HG03025 (cell line): ENCODE measurements at regions not wholly inside any gene's neighbourhood (a gene's known extent, or its start where the extent isn't known, plus 50 kb on each side); places are given as distances from the start of the nearest gene placed in this dataset.
"Not testable (repeated sequence)": the region's sequence is repeated elsewhere in the genome, so short reads cannot be mapped to it uniquely, and the experiment has no call there.

Experiments used
- ATAC-seq: cut with Tn5 transposase; IDR thresholded peaks from one replicate; pipeline ENCODE4 v1.9.1; 2021; ENCODE audit warnings: mild to moderate bottlenecking, moderate library complexity; ENCODE audit not compliant: unreplicated experiment, low FRiP score

DNA sequence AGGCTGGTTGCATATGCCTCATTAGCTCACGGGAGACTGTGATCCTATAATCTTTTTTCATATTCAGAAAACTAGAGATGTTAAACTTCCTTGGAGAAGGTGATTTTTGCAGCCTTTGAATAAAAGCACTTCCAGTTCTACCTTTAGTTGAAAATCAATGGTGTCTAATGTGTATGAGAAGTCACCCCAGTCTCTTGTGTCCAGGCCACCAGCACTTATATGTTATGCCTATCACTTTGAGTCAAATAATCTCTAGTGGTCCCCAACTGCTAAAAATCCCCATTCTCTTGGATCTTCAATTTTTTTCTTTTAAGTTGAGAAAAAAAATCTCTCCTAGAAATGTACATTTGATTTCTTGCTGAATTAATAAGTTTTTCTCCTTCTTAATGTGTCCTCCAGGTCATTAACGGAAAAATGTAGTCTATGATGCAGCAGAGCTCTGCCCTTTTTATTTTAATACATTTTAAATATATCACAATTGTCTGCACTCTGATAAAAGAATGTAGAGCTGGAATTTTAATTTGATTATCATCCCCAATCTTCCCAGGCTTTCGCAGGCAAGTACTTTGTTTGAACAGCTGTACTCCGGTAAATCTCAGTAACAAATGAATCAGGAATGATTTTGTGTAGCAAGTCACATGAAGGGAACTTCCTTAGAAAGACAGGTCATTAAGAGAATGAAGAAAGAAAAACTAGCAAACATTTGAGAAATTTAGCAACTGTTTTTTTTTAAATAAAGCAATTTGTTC is 147.0 kb downstream of the SOX4 start:
- no peak for ATAC-seq

DNA sequence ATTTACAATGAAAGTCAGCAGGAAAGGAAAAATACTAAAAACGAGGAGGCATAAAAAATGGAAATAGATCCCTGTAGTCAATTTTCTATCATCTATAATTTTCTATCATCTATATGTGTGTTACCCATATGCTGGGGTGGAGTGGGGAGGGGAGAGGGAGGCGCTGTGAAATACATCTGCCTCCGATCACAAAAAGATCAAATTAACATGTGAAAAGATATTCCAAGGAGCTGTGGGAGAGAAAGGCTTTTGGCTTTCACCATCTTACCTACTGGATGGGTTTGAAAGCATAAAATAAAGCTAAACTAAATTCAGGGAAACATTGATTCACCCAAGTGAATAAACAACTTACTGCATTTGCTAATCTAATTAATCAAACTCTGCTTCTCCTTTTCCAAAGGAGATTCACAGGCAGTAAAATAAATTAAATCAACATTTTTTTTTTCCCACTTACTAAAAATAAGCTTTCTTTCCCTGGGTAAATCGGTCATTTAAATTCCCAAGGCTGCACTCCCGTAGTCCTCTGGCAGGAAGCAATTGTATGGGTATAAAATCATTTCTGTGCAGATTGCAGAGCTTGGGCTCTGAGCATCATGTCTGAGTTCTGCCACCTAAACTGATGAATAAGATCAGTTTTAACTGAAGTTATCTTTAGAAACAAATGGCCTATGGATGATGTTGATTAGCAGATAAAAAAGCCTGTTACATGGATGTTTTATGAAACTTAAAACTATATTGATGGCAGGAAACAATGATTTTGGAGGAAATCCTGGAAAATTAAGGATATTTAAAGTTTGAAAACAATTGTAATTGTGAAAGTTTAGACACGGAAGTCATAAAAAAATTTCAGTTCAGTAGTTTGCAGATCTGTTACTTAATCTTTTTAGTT is 147.9 kb downstream of the SOX4 start:
- ATAC-seq = no peak

DNA sequence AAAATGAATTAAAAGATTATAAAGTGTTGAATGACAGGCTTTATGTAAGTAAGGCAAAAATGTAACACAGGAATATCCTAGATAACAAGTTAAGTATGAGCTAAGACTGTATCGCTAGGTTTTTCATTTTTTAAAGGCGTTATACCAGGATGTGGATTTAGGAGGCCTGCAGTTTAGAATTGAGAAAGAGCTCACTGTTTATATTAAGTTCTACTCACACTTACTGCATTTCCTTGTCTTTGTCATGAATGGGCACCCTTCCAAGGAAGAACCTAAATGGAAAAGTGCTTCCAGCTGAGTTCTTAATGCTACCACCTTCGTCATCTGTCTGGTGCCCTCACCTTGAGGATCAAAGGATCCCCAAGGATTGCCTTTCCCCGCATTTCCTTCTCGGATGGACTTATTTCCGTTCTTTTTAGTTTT is 148.7 kb downstream of the SOX4 start:
- ATAC-seq = no peak

GRCh38 chr6:21744331-21744730 is 150.8 kb downstream of the SOX4 start:
- ATAC-seq = no peak

DNA sequence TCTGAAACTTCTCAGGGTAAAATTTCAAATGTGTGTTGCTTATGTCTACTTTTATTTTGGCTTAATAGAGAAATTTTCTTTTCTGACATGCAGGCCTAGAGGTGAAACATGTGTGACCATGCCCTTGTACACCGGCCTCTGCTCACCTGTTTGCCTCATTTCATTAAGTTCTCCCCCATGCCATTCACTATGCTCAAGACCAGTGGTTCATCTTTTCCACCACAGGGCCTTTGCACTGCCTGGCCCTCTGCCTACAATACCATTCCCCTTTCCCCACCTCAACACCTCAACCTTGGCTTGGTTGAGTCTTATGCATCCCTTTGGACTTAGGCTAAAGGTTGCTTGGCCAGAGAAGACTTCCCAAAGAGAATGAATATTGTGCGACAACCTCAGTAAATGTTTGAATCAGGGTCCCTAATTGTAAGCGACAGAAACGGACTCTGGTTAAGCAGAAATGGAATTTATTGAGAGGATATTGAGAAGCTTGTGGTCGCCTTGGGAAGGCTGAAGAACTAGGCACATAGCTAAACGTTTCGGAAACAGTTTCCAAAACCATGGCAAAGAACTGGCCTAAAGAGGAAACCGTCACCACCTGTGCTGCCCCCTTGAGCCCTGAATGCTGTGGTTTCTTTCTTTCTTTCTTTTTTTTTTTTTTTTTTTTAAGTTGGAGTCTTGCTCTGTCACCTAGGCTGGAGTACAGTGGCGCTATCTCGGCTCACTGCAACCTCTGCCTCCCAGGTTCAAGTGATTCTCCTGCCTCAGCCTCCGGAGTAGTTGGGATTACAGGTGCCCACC is 152.2 kb downstream of the SOX4 start:
- ATAC-seq = no peak

DNA sequence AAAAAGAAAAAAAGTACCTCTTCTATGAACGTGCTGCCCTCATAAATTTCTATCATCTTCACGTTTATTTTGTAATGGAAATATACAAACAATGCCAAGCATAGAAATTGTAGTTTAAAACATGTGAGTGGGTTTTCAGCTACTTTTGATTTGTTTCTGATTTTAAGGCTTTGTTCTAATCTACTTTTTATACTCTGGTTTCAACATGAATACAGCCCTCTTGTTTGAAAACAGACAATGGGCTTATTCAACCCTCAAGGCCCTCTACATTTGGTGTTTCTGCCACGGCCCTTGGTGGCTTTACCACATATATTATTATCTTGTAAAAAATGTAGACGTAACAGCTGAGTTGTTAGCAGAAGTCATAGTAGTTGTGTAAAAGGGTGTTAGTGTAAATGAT is 153.9 kb downstream of the SOX4 start:
- no peak for ATAC-seq

- ATAC-seq = no peak
Measured at GRCh38 chr6:21748343-21749056, 154.9 kb downstream of the SOX4 start.

DNA sequence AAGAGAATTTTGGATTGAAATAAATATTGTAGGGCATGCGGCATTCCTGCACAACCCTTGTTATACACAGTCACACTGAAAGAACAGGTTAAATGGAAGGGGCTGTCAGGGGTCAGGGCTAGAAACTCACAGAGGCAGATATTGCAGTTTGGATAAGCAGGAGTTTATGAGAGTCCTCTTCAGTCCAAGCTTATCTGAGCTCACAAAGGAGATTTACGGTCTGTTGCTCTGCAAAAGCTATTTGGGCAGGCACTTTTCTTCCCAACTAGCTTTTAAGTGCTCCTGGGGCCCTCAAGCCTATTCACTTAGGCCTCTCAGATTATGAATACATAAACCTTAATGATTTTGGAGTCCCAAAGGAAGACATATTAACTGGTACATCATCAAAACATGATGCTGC is 156.2 kb downstream of the SOX4 start:
- no peak for ATAC-seq

DNA sequence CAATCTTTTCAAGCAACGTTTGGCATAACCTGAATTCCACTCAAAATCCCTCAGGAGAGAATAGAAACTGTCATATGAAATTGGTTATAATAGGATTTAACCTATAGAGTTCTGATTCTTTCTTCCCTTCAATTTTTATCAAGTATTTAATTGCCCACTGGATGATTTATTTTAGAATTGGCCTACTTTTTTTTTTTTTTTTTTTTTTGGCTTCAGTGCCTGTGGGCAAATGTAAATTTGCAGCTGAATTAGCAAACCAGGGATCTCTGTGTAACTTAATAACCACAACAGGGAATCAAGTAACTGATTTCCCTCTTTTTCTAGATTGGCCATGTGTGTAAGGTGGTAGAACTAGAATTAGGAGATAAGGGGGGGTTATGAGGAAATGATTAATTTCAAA is 157.0 kb downstream of the SOX4 start:
- no peak for ATAC-seq

DNA sequence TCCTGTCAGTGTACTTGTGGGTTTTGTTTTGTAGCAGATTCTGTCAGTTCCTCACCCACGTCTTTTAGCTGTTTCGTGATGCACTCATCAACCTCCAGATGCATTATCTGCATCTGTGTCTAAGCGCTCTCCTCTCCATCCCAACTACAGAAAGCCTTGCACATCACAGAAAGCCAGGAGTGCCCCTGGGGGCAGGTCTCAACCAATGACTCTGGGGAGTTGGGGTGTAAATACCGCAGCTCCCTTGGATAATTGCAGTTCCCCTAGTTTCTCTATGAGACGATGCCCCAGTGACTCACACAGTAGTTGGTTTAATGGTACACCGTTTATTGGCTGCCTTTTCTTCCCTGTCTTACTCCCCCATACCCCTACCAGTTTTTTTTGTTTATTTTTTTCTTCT is 158.1 kb downstream of the SOX4 start:
- ATAC-seq = no peak

DNA sequence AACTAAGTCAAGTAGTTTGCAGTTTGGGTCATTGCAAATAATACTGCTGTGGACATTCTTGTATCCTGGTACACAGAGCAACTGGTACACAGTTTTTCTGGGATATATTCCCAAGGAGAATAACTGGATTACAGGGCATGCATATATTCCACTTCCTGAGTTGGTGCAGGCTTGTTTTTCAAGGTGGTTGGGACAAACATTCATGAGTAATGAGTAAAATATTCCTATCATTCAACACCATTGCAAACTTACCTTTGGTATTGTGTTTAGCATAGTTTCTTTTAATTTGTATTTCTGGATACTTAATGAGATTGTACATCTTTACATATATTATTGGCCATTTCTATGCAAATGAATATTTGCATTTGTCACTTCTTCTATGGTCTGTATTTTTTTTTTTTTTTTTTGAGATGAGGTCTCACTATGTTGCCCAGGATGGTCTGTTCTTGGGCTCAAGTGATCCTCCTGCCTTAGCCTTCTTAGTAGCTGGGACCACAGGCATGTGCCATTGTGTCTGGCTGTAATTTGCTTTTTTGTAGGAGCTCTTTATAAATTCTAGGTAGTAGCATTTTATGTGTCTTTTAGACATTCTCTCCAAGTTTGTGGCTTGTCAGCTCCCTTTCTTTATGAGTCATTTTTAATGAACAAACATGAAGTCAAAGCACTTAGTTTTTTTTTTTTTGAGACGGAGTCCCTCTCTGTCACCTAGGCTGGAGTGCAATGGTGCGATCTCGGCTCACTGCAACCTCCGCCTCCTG is 158.7 kb downstream of the SOX4 start:
- ATAC-seq = no peak

DNA sequence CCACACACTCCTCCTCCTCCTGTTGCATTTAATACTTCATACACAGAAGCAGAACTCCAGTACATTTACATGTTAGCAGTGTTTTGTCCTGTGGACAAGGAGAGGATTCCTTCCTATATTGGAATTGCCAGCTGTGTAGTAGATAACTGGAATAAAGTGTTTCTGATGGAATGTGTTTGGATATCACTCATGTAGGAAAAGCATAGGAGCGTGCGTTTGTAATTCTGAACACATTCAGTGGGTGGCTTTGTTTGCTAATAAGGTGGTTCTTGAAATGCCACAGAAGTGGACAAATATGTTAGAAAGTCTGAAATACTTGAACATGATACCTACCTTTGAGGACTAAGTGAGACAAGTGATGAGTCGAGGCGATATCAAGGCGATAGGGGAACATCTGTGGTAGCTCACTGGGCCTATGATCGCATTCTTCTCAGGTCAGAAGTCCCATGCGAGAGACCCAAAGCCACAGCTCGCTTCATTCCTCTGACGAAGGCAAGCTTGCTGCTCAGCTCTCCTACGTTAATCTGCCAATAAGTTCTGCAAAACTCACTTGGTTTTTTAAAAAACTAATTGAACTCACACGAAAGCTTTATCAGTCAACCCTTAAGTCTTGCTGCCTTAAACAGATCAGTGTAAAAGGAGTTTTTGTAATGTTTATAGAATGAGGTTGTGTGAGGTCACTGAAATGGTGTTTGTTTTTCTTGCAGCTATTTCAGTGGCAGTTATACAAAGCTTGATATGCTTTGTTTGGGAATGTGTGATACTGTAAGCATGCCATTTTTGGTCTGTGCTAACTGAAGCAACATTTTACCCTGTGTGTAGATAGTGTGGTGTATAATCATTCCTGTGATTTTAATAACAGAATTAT is 159.9 kb downstream of the SOX4 start:
- no peak for ATAC-seq

DNA sequence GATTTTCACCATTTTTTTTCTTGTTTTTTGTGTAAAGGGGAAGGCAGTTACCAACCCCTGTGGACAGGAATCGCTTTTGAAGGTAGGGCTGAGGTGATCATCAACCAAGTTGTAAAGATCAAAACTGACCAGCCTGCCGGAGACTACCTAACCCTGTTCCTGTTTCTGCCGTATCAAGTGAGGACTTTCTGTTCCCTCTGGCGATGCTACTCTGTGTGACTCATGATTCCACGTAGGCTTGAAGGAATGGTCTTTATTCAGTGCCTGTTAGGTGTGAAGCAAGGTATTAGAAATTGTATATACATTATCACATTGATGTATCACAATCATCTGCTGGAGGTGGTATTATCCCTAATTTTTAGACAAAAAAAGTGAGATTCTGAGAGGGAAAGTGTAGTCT is 161.3 kb downstream of the SOX4 start:
- ATAC-seq = no peak

DNA sequence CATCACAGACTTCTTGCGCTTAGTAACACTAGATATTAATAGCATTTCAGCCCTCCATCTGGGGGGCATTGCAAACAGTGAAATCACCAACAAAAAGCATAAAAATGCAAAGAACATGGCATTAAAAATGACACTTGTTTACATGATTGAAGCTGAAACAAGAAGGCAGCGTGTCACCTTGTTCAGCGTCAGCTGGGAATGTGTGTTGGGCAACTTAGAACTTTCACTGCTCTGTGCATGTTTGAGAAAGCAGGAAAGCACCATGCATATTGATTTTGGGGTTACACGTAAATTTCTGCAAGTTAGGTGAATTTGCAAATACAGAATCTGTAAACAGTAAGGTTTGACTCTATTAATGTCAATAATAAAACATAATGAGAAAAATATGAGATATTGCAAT is 162.9 kb downstream of the SOX4 start:
- ATAC-seq = no peak

DNA sequence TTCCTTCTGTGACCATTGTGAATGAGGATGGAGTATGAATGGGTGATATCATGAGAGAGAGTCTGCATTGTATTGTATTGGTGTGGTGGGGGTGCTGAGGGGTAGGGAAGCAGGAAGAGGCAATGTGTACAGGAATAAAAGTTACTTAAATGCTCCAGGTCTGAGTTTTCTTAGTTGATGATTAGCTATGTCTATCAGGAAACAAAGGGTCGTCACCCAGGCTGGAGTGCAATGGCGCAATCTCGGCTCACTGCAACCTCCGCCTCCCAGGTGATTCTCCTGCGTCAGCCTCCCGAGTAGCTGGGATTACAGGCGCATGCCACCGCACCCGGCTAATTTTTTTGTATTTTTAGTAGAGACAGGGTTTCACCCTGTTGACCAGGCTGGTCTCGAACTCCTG is 163.8 kb downstream of the SOX4 start:
- not testable (repeated sequence) for ATAC-seq

DNA sequence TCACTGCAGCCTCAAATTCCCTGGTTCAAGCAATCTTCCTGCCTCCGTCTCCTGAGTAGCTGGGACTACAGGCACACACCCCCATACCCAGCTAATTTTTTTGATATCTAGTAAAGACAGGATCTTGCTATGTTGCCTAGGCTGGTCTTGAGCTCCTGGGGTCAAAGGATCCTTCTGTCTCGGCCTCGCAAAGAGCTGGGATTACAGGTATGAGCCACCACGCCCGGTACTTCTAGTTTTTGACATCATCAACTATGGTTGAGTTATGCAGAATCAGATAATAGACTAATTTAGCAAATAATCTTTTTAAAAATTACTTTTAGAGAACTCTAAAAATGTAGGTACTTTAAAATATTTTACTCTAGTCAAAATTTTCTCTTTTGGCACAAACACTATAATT is 166.2 kb downstream of the SOX4 start:
- no peak for ATAC-seq

- not testable (repeated sequence) for ATAC-seq
Measured at GRCh38 chr6:21761053-21761730, 167.6 kb downstream of the SOX4 start.

GRCh38 chr6:21764989-21765388 is 171.4 kb downstream of the SOX4 start:
- ATAC-seq = no peak
